Mammary epithelial cell (primary cell): ENCODE measurements at regions not wholly inside any gene's neighbourhood (a gene's known extent, or its start where the extent isn't known, plus 50 kb on each side); places are given as distances from the start of the nearest gene placed in this dataset.

Source experiments
- EZH2 ChIP-seq: IDR thresholded peaks from 2 replicates; pipeline ENCODE4 v1.6.1; 2012; ENCODE audit warnings: low read length, inconsistent platforms, borderline replicate concordance
- TF ChIP-seq, protein P1 (sequence below), 2 donors: IDR thresholded peaks in 1 of 2; conservative IDR thresholded peaks in 1 of 2; 2 replicates each; pipeline ENCODE4 v1.5.1; 2011 to 2012; ENCODE audit warnings: inconsistent platforms in 2 of 2, low read length in 2 of 2, mild to moderate bottlenecking in 2 of 2, control low read depth in 1 of 2, low read depth in 1 of 2; ENCODE audit not compliant: insufficient read depth in 1 of 2; ENCODE audit errors: extremely low read depth in 1 of 2

DNA sequence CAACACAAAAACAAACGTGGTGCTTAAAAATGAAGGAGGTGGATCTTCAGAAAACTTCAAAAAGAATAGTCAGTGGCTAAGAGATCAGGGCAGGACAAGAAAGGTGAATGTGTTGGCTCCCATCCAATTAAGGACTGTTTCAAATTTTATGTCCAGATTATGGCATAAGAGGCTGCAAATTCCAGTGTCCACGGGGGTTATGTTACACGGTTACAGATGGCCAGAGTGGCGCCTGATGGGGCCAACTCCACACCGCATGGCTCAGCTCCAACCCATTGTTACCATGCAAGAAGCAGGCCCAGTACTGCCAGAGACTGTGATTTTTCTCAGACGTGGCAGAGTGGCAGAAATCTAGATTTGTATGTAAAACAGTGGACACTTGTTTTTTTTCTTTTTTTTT lies 168.4 kb upstream of the TENM3 start:
- TF ChIP-seq, protein P1, sequence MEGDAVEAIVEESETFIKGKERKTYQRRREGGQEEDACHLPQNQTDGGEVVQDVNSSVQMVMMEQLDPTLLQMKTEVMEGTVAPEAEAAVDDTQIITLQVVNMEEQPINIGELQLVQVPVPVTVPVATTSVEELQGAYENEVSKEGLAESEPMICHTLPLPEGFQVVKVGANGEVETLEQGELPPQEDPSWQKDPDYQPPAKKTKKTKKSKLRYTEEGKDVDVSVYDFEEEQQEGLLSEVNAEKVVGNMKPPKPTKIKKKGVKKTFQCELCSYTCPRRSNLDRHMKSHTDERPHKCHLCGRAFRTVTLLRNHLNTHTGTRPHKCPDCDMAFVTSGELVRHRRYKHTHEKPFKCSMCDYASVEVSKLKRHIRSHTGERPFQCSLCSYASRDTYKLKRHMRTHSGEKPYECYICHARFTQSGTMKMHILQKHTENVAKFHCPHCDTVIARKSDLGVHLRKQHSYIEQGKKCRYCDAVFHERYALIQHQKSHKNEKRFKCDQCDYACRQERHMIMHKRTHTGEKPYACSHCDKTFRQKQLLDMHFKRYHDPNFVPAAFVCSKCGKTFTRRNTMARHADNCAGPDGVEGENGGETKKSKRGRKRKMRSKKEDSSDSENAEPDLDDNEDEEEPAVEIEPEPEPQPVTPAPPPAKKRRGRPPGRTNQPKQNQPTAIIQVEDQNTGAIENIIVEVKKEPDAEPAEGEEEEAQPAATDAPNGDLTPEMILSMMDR (conservative IDR thresholded peaks at IDR 0.05 in 1 of 2, IDR thresholded peaks at IDR 0.05 in 1 of 2; ENCODE audit: extremely low read depth in 1 of 2, insufficient read depth in 1 of 2, low read depth in 1 of 2, low read length in 2 of 2) = no peak
- no peak for TF ChIP-seq EZH2
